ENCODE measurements at regions not wholly inside any gene's neighbourhood (a gene's known extent, or its start where the extent isn't known, plus 50 kb on each side); places are given as distances from the start of the nearest gene placed in this dataset.

GRCh38 chr6:169397684-169398083, 144.0 kb upstream of the THBS2 start:
- ChIA-PET CTCF (no interaction called here), POLR2A (no interaction called here)
- Histone ChIP-seq H3K27ac (ENCODE audit: insufficient read depth, low read depth, low read length) (no peak overlapping the region), H3K9me1 (replicated peaks; ENCODE audit: control insufficient read depth, extremely low read depth, insufficient read depth, low read length) (no peaks in the 10 kb centered on the region), H4K20me1 (replicated peaks; ENCODE audit: control insufficient read depth, extremely low read depth, insufficient read depth, low read length) (no peaks in the 10 kb centered on the region), H3K9me3 (replicated peaks; ENCODE audit: control insufficient read depth, insufficient read depth, low read length) (peaks cover 1% of the 10 kb centered on the region), H2AFZ (ENCODE audit: low read depth, low read length) (no peak overlapping the region), H3K4me3 (replicated peaks in 1 of 3; ENCODE audit: insufficient read depth in 1 of 3, low read depth in 1 of 3, low read length in 3 of 3) (no peak overlapping the region), H3K36me3 (ENCODE audit: control insufficient read depth in 2 of 2, extremely low read depth in 1 of 2, insufficient read depth in 2 of 2, low read length in 2 of 2) (no peaks in the 10 kb centered on the region), H3K4me2 (ENCODE audit: insufficient read depth, low read length) (no peak overlapping the region), H3K79me2 (ENCODE audit: control insufficient read depth, insufficient read depth, low read length) (no peaks in the 10 kb centered on the region), H3K4me1 (ENCODE audit: control insufficient read depth, extremely low read depth, insufficient read depth, low read length) (no peaks in the 10 kb centered on the region), H3K27me3 (ENCODE audit: control insufficient read depth in 2 of 2, insufficient read depth in 2 of 2, low read length in 2 of 2) (no peaks in the 10 kb centered on the region), H3K9ac (replicated peaks; ENCODE audit: extremely low read depth, insufficient read depth, low read length) (no peak overlapping the region)
- no peak for DNase-seq (ENCODE audit: low read depth, low spot score)
- BruUV-seq (replicated peaks): no TSS peak
- no peak for FAIRE-seq
- TF ChIP-seq FOS (IDR thresholded peaks at IDR 0.05; ENCODE audit: borderline replicate concordance, insufficient read depth, low read length) (no peak), MYC (IDR thresholded peaks at IDR 0.05; ENCODE audit: low read depth, low read length) (no peak), CTCF (IDR thresholded peaks at IDR 0.05; ENCODE audit: extremely low read depth in 1 of 2, insufficient read depth in 1 of 2, low read depth in 1 of 2, low read length in 2 of 2) (no peak), POLR2AphosphoS5 (IDR thresholded peaks at IDR 0.05; ENCODE audit: insufficient read depth, low read depth, low read length) (no peak), EZH2 (IDR thresholded peaks at IDR 0.05; ENCODE audit: borderline replicate concordance, low read depth, low read length, severe bottlenecking) (no peak), GATA2 (IDR thresholded peaks at IDR 0.05; ENCODE audit: insufficient read depth, insufficient read length, low read depth, low read length) (no peak), JUN (IDR thresholded peaks at IDR 0.05; ENCODE audit: borderline replicate concordance, insufficient read depth, insufficient read length, low read depth) (no peak), POLR2A (IDR thresholded peaks at IDR 0.05; ENCODE audit: low read depth, low read length) (no peak), MAX (IDR thresholded peaks at IDR 0.05; ENCODE audit: insufficient read depth, insufficient read length) (no peak)
- intact Hi-C loops (cut with micrococcal nuclease) (no loop called here), dilution Hi-C loops (cut with MboI; ENCODE audit: extremely low pct_ligation_motif_present, low sequenced_read_pairs) (no loop called here)

All from endothelial cell of umbilical vein (primary cell).